Neural progenitor cell (in vitro differentiated cells): ENCODE measurements at regions not wholly inside any gene's neighbourhood (a gene's known extent, or its start where the extent isn't known, plus 50 kb on each side); places are given as distances from the start of the nearest gene placed in this dataset.
"Not testable (repeated sequence)": the region's sequence is repeated elsewhere in the genome, so short reads cannot be mapped to it uniquely, and the experiment has no call there.

ENCODE experiments used
- DNase-seq: peaks from one replicate; pipeline ENCODE4 v3.0.0-alpha.2; 2016; ENCODE audit warnings: low spot score
- H2AFZ ChIP-seq: fragments of 200-600 bp; sonication (generic); replicated peaks from 2 replicates; pipeline ENCODE4 v1.6.1; 2016; ENCODE audit warnings: antibody characterized with exemption
- H3F3A ChIP-seq: fragments of 200-600 bp; sonication (generic); 2 replicates; pipeline ENCODE4 v1.6.1; 2016; ENCODE audit warnings: antibody characterized with exemption, low read depth
- H3K27ac ChIP-seq: fragments of 200-600 bp; sonication (generic); 2 replicates; pipeline ENCODE4 v1.5.1; 2016; ENCODE audit warnings: mild to moderate bottlenecking
- H3K27me3 ChIP-seq: fragments of 200-600 bp; sonication (generic); 2 replicates; pipeline ENCODE4 v1.6.1; 2016; ENCODE audit warnings: mild to moderate bottlenecking, moderate library complexity
- H3K36me3 ChIP-seq: fragments of 200-600 bp; sonication (generic); 2 replicates; pipeline ENCODE4 v1.5.1; 2016
- H3K4me1 ChIP-seq: fragments of 200-600 bp; sonication (generic); 2 replicates; pipeline ENCODE4 v1.6.1; 2016; ENCODE audit warnings: mixed run types
- H3K4me2 ChIP-seq: fragments of 200-600 bp; sonication (generic); 2 replicates; pipeline ENCODE4 v1.6.1; 2016
- H3K4me3 ChIP-seq: fragments of 200-600 bp; sonication (generic); 2 replicates; pipeline ENCODE4 v1.5.1; 2016
- H3K79me2 ChIP-seq: fragments of 200-600 bp; sonication (generic); 2 replicates; pipeline ENCODE4 v1.6.1; 2016; ENCODE audit warnings: low read depth
- H3K9ac ChIP-seq: fragments of 200-600 bp; sonication (generic); 2 replicates; pipeline ENCODE4 v1.6.1; 2016
- H3K9me3 ChIP-seq: fragments of 200-600 bp; sonication (generic); 2 replicates; pipeline ENCODE4 v1.5.1; 2016; ENCODE audit warnings: low read depth
- H4K20me1 ChIP-seq: fragments of 200-600 bp; sonication (generic); 2 replicates; pipeline ENCODE4 v1.6.1; 2016; ENCODE audit warnings: low read depth
- H3K27ac Mint-ChIP-seq: 3 replicates; pipeline ENCODE4 v1.8.0; 2021; ENCODE audit warnings: mixed read lengths
- H3K27me3 Mint-ChIP-seq: 2 replicates; pipeline ENCODE4 v1.8.0; 2022; ENCODE audit warnings: low read depth, mild to moderate bottlenecking, inconsistent platforms, moderate library complexity, mixed read lengths; ENCODE audit not compliant: insufficient read depth
- H3K36me3 Mint-ChIP-seq: 3 replicates; pipeline ENCODE4 v1.8.0; 2021; ENCODE audit warnings: mixed read lengths
- H3K4me1 Mint-ChIP-seq: 3 replicates; pipeline ENCODE4 v1.8.0; 2021; ENCODE audit warnings: mixed read lengths
- H3K4me3 Mint-ChIP-seq: 3 replicates; pipeline ENCODE4 v1.8.0; 2021; ENCODE audit warnings: mild to moderate bottlenecking, moderate library complexity, mixed read lengths
- H3K9me3 Mint-ChIP-seq: 3 replicates; pipeline ENCODE4 v1.8.0; 2020; ENCODE audit warnings: mixed read lengths
- CTCF ChIP-seq: fragments of 200-600 bp; sonication (generic); IDR thresholded peaks from 2 replicates; pipeline ENCODE4 v1.5.1; 2017; ENCODE audit warnings: antibody characterized with exemption, mild to moderate bottlenecking
- EZH2 ChIP-seq: fragments of 200-600 bp; sonication (generic); IDR thresholded peaks from 2 replicates; pipeline ENCODE4 v1.6.1; 2017; ENCODE audit warnings: antibody characterized with exemption, mild to moderate bottlenecking, moderate library complexity
- EZH2phosphoT487 ChIP-seq: fragments of 200-600 bp; sonication (generic); IDR thresholded peaks from 2 replicates; pipeline ENCODE4 v1.6.1; 2017; ENCODE audit warnings: antibody characterized with exemption

GRCh38 chr6:78631976-78632375 is 235.4 kb upstream of the IRAK1BP1 start:
- Histone ChIP-seq H4K20me1 (no peaks in the 10 kb centered on the region), H3K4me2 (no peak overlapping the region), H3K9me3 (no peaks in the 10 kb centered on the region), H3K4me3 (no peak overlapping the region), H3K27ac (no peak overlapping the region), H2AFZ (no peak overlapping the region), H3K4me1 (no peaks in the 10 kb centered on the region), H3K9ac (no peak overlapping the region), H3F3A (no peaks in the 10 kb centered on the region), H3K79me2 (no peaks in the 10 kb centered on the region), H3K27me3 (no peaks in the 10 kb centered on the region), H3K36me3 (no peaks in the 10 kb centered on the region)
- Mint-ChIP-seq H3K27ac (no peak overlapping the region), H3K27me3 (no peaks in the 10 kb centered on the region), H3K4me1 (no peaks in the 10 kb centered on the region), H3K9me3 (no peaks in the 10 kb centered on the region), H3K4me3 (no peak overlapping the region), H3K36me3 (no peaks in the 10 kb centered on the region)
- no peak for TF ChIP-seq CTCF
- TF ChIP-seq EZH2 = no peak
- TF ChIP-seq EZH2phosphoT487 = no peak
- DNase-seq = no peak

GRCh38 chr6:78639111-78640110 is 227.9 kb upstream of the IRAK1BP1 start:
- no peak for DNase-seq
- TF ChIP-seq EZH2 = no peak
- TF ChIP-seq CTCF = no peak
- no peak for TF ChIP-seq EZH2phosphoT487
- Histone ChIP-seq H3F3A (no peaks in the 10 kb centered on the region), H3K9me3 (no peaks in the 10 kb centered on the region), H4K20me1 (no peaks in the 10 kb centered on the region), H3K4me2 (no peak overlapping the region), H3K9ac (no peak overlapping the region), H3K36me3 (no peaks in the 10 kb centered on the region), H3K4me3 (no peak overlapping the region), H3K27ac (no peak overlapping the region), H3K27me3 (no peaks in the 10 kb centered on the region), H3K79me2 (no peaks in the 10 kb centered on the region), H3K4me1 (no peaks in the 10 kb centered on the region), H2AFZ (no peak overlapping the region)
- H3K4me3 Mint-ChIP-seq = no peak overlapping the region
- no peaks in the 10 kb centered on the region for H3K36me3 Mint-ChIP-seq
- H3K27me3 Mint-ChIP-seq = peaks cover 5% of the 10 kb centered on the region
- H3K4me1 Mint-ChIP-seq = no peaks in the 10 kb centered on the region
- H3K27ac Mint-ChIP-seq = no peak overlapping the region
- H3K9me3 Mint-ChIP-seq = peaks cover 4% of the 10 kb centered on the region

DNA sequence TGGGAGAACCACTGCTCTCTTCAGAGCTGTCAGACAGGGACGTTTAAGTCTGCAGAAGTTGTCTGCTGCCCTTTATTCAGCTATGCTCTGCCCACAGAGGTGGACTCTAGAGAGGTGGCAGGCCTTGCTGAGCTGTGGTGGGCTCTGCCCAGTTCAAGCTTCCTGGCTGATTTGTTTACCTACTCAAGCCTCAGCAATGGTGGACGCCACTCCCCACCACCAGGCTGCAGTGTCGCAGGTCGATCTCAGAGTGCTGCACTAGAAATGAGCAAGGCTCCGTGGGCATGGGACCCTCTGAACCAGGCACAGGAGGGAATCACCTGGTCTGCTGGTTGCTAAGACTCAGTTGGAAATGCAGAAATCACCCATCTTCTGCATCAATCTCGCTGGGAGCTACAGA is 223.4 kb upstream of the IRAK1BP1 start:
- H3K27ac Mint-ChIP-seq, H3K4me2 ChIP-seq, H3F3A ChIP-seq, H3K79me2 ChIP-seq, H3K27ac ChIP-seq, H3K36me3 Mint-ChIP-seq, H4K20me1 ChIP-seq, H2AFZ ChIP-seq, H3K9me3 Mint-ChIP-seq, H3K27me3 ChIP-seq, DNase-seq, H3K9me3 ChIP-seq, H3K27me3 Mint-ChIP-seq, H3K4me3 Mint-ChIP-seq, H3K36me3 ChIP-seq, H3K9ac ChIP-seq, H3K4me1 ChIP-seq, H3K4me3 ChIP-seq, H3K4me1 Mint-ChIP-seq: not testable (repeated sequence)

DNA sequence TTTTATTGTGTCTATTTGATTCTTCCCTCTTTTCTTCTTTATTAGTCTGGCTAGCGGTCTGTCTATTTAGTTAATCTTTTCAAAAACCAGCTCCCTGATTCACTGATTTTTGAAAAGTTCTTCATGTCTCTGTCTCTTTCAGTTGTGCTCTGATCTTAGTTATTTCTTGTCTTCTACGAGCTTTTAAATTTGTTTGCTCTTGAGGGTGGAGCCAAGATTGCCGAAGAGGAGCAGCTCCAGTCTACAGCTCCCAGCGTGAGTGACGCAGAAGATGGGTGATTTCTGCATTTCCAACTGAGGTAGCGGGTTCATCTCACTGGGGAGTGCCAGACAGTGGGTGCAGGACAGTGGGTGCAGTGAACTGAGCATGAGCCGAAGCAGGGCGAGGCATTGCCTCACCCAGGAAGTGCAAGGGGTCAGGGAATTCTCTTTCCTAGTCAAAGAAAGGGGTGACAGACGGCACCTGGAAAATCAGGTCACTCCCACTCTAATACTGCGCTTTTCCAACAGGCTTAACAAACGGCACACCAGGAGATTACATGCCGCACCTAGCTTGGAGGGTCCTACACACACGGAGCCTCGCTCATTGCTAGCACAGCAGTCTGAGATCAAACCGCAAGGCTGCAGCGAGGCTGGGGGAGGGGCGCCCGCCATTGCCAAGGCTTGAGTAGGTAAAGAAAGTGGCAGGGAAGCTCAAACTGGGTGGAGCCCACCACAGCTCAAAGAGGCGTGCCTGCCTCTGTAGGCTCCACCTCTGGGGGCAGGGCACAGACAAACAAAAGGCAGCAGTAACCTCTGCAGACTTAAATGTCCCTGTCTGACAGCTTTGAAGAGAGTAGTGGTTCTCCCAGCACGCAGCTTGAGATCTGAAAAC is 220.6 kb upstream of the IRAK1BP1 start:
- not testable (repeated sequence) for H3K36me3 ChIP-seq, H3K27ac Mint-ChIP-seq, H3K27me3 Mint-ChIP-seq, H3K79me2 ChIP-seq, H3K4me2 ChIP-seq, H3K9me3 ChIP-seq, H3K4me1 Mint-ChIP-seq, H3K27ac ChIP-seq, H3F3A ChIP-seq, H3K4me1 ChIP-seq, H3K9ac ChIP-seq, H4K20me1 ChIP-seq, DNase-seq, H3K27me3 ChIP-seq, H2AFZ ChIP-seq, H3K4me3 ChIP-seq, H3K36me3 Mint-ChIP-seq, H3K4me3 Mint-ChIP-seq, H3K9me3 Mint-ChIP-seq

GRCh38 chr6:78665819-78666218 is 201.5 kb upstream of the IRAK1BP1 start:
- not testable (repeated sequence) for H3K27ac ChIP-seq, H3F3A ChIP-seq, H4K20me1 ChIP-seq, H3K4me1 Mint-ChIP-seq, H3K9me3 Mint-ChIP-seq, H3K27ac Mint-ChIP-seq, H3K27me3 Mint-ChIP-seq, H3K36me3 Mint-ChIP-seq, H3K27me3 ChIP-seq, H3K4me3 Mint-ChIP-seq, H2AFZ ChIP-seq, H3K4me3 ChIP-seq, H3K4me2 ChIP-seq, H3K79me2 ChIP-seq, H3K36me3 ChIP-seq, H3K9ac ChIP-seq, H3K4me1 ChIP-seq, DNase-seq, H3K9me3 ChIP-seq
